Caco-2 (cell line): ENCODE measurements at regions not wholly inside any gene's neighbourhood (a gene's known extent, or its start where the extent isn't known, plus 50 kb on each side); places are given as distances from the start of the nearest gene placed in this dataset.
"Not testable (repeated sequence)": the region's sequence is repeated elsewhere in the genome, so short reads cannot be mapped to it uniquely, and the experiment has no call there.

Experiments used
- BruUV-seq: library from RNA; stranded (reverse); fragments of 400-500 nt; replicated peaks from 2 replicates; lab custom pipeline; 2021; lab: Mats Ljungman, UMichigan
- CTCF ChIA-PET: fragments of 300-600 bp; sonication (Branson Sonifier 250); formaldehyde crosslinking; loops from one replicate; lab custom pipeline; 2022; ENCODE audit warnings: antibody characterized with exemption; lab: Charles Lee
- POLR2A ChIA-PET: fragments of 300-600 bp; sonication (Branson Sonifier 250); formaldehyde crosslinking; loops from one replicate; lab custom pipeline; 2022; ENCODE audit warnings: antibody characterized with exemption; lab: Charles Lee
- DNase-seq, 2 experiments: peaks; one replicate each; pipeline versions ENCODE4 v3.0.0 to v3.0.0-alpha.2; 2020 to 2022
- H3K27me3 ChIP-seq: replicated peaks from 2 replicates; pipeline ENCODE4 v1.6.0; 2011; ENCODE audit warnings: low read length; ENCODE audit not compliant: control insufficient read depth, insufficient read depth
- H3K36me3 ChIP-seq: 2 replicates; pipeline ENCODE4 v1.5.1; 2011; ENCODE audit warnings: low read length; ENCODE audit not compliant: control insufficient read depth, insufficient read depth
- H3K4me1 ChIP-seq: fragments of 250-450 bp; sonication (Bioruptor Pico); 2 replicates; pipeline ENCODE4 v1.5.1; 2020; ENCODE audit warnings: mild to moderate bottlenecking
- H3K4me3 ChIP-seq: 2 replicates; pipeline ENCODE4 v1.5.1; 2011; ENCODE audit warnings: low read depth, mild to moderate bottlenecking, control low read depth, low read length
- H3K9me3 ChIP-seq: fragments of 250-450 bp; sonication (Bioruptor Pico); 2 replicates; pipeline ENCODE4 v1.5.1; 2020; ENCODE audit warnings: mild to moderate bottlenecking, moderate library complexity
- H3K27ac Mint-ChIP-seq: one replicate; pipeline ENCODE4 v1.8.0; 2022; ENCODE audit warnings: mixed read lengths; ENCODE audit not compliant: unreplicated experiment
- H3K27me3 Mint-ChIP-seq: one replicate; pipeline ENCODE4 v1.8.0; 2022; ENCODE audit warnings: mixed read lengths; ENCODE audit not compliant: insufficient read depth, unreplicated experiment
- H3K36me3 Mint-ChIP-seq: one replicate; pipeline ENCODE4 v1.8.0; 2022; ENCODE audit warnings: mild to moderate bottlenecking, mixed read lengths; ENCODE audit not compliant: insufficient read depth, unreplicated experiment
- H3K4me1 Mint-ChIP-seq: one replicate; pipeline ENCODE4 v1.8.0; 2022; ENCODE audit warnings: low read depth, mixed read lengths; ENCODE audit not compliant: unreplicated experiment
- H3K4me3 Mint-ChIP-seq: one replicate; pipeline ENCODE4 v1.8.0; 2022; ENCODE audit warnings: mild to moderate bottlenecking, moderate library complexity, mixed read lengths; ENCODE audit not compliant: unreplicated experiment
- H3K9me3 Mint-ChIP-seq: one replicate; pipeline ENCODE4 v1.8.0; 2022; ENCODE audit warnings: mixed read lengths; ENCODE audit not compliant: unreplicated experiment
- CTCF ChIP-seq, 2 experiments: fragments of 200-600 bp in 1 of 2; IDR thresholded peaks; 1 replicate in 1 of 2; 2 replicates in 1 of 2; pipeline versions ENCODE4 v1.5.1 to v1.8.0; 2011 to 2022; ENCODE audit warnings: antibody characterized with exemption in 1 of 2, control low read depth in 1 of 2, inconsistent platforms in 1 of 2, low read depth in 1 of 2, low read length in 1 of 2, mild to moderate bottlenecking in 1 of 2, moderate library complexity in 1 of 2; ENCODE audit not compliant: insufficient read depth in 1 of 2, severe bottlenecking in 1 of 2, unreplicated experiment in 1 of 2
- intact Hi-C: fragments of 100-400 bp; cut with micrococcal nuclease; formaldehyde crosslinking; loops from one replicate; pipeline ENCODE4 v1.10.0; 2022; ENCODE audit not compliant: unreplicated experiment

GRCh38 chr4:62595265-62595664 is 1395.1 kb downstream of the ADGRL3 start:
- H3K27ac Mint-ChIP-seq, H3K36me3 ChIP-seq, H3K9me3 Mint-ChIP-seq, H3K4me1 Mint-ChIP-seq, H3K4me3 ChIP-seq, H3K9me3 ChIP-seq, H3K27me3 Mint-ChIP-seq, H3K4me3 Mint-ChIP-seq, H3K36me3 Mint-ChIP-seq, CTCF ChIA-PET, H3K27me3 ChIP-seq, H3K4me1 ChIP-seq, BruUV-seq, POLR2A ChIA-PET: not testable (repeated sequence)
- intact Hi-C loops: loop anchor here (1.0 kb wide), 1 partner anchor 49 kb away; no protein-coding TSS in a partner anchor
- TF ChIP-seq CTCF (IDR thresholded peaks at IDR 0.05; ENCODE audit: insufficient read depth in 1 of 2, low read depth in 1 of 2, low read length in 1 of 2, severe bottlenecking in 1 of 2, unreplicated experiment in 1 of 2): peak; percentile 46 to 54
- DNase-seq: peak; percentile 60 to 66

- BruUV-seq: no TSS peak
- H3K4me1 ChIP-seq: no peaks in the 10 kb centered on the region
- no peak for TF ChIP-seq CTCF (IDR thresholded peaks at IDR 0.05; ENCODE audit: insufficient read depth in 1 of 2, low read depth in 1 of 2, low read length in 1 of 2, severe bottlenecking in 1 of 2, unreplicated experiment in 1 of 2)
- no peaks in the 10 kb centered on the region for H3K36me3 ChIP-seq
- Mint-ChIP-seq H3K4me1 (no peaks in the 10 kb centered on the region), H3K27ac (no peak overlapping the region), H3K9me3 (no peaks in the 10 kb centered on the region), H3K27me3 (no peaks in the 10 kb centered on the region), H3K4me3 (no peak overlapping the region), H3K36me3 (no peaks in the 10 kb centered on the region)
- no peak for DNase-seq
- H3K27me3 ChIP-seq: no peaks in the 10 kb centered on the region
- ChIA-PET POLR2A (no interaction called here), CTCF (no interaction called here)
- H3K9me3 ChIP-seq: no peaks in the 10 kb centered on the region
- H3K4me3 ChIP-seq: no peak overlapping the region
- intact Hi-C loops: no loop called here
Observed at GRCh38 chr4:62591756-62592155, 1391.6 kb downstream of the ADGRL3 start.

GRCh38 chr4:62588671-62589070 is 1388.5 kb downstream of the ADGRL3 start:
- no peaks in the 10 kb centered on the region for H3K4me1 ChIP-seq
- BruUV-seq: no TSS peak
- no peaks in the 10 kb centered on the region for H3K9me3 ChIP-seq
- H3K4me3 Mint-ChIP-seq: no peak overlapping the region
- no peaks in the 10 kb centered on the region for H3K36me3 ChIP-seq
- H3K27me3 Mint-ChIP-seq: no peaks in the 10 kb centered on the region
- no peaks in the 10 kb centered on the region for H3K9me3 Mint-ChIP-seq
- ChIA-PET POLR2A (no interaction called here), CTCF (no interaction called here)
- H3K27me3 ChIP-seq: no peaks in the 10 kb centered on the region
- no peak overlapping the region for H3K4me3 ChIP-seq
- H3K4me1 Mint-ChIP-seq: no peaks in the 10 kb centered on the region
- intact Hi-C loops: no loop called here
- H3K27ac Mint-ChIP-seq: no peak overlapping the region
- H3K36me3 Mint-ChIP-seq: no peaks in the 10 kb centered on the region
- no peak for TF ChIP-seq CTCF (IDR thresholded peaks at IDR 0.05; ENCODE audit: insufficient read depth in 1 of 2, low read depth in 1 of 2, low read length in 1 of 2, severe bottlenecking in 1 of 2, unreplicated experiment in 1 of 2)
- no peak for DNase-seq
